RWPE2 (cell line): ENCODE measurements at regions not wholly inside any gene's neighbourhood (a gene's known extent, or its start where the extent isn't known, plus 50 kb on each side); places are given as distances from the start of the nearest gene placed in this dataset.

Experiments
- ATAC-seq: fragments of 200-7000 bp; cut with Tn5 transposase; 3 replicates; pipeline ENCODE4 v1.9.1; 2021; ENCODE audit warnings: low read depth
- DNase-seq: peaks from one replicate; pipeline ENCODE4 v3.0.0-alpha.2; 2020; ENCODE audit warnings: low spot score
- H3K27ac ChIP-seq: fragments of 450-650 bp; 2 replicates; pipeline ENCODE4 v1.5.1; 2017; ENCODE audit warnings: mild to moderate bottlenecking; ENCODE audit not compliant: poor library complexity, severe bottlenecking
- H3K27me3 ChIP-seq: fragments of 250-450 bp; sonication (Bioruptor Pico); 2 replicates; pipeline ENCODE4 v1.5.1; 2021; ENCODE audit warnings: mild to moderate bottlenecking, moderate library complexity; ENCODE audit not compliant: insufficient read depth, poor library complexity, severe bottlenecking
- H3K36me3 ChIP-seq: fragments of 250-450 bp; sonication (Bioruptor Pico); 2 replicates; pipeline ENCODE4 v1.5.1; 2020; ENCODE audit warnings: low read depth, mild to moderate bottlenecking, moderate library complexity
- H3K4me1 ChIP-seq: fragments of 250-450 bp; sonication (Bioruptor Pico); 2 replicates; pipeline ENCODE4 v1.5.1; 2021; ENCODE audit warnings: mild to moderate bottlenecking, moderate library complexity; ENCODE audit not compliant: insufficient read depth, poor library complexity, severe bottlenecking
- H3K4me3 ChIP-seq: fragments of 250-450 bp; sonication (Bioruptor Pico); 2 replicates; pipeline ENCODE4 v1.5.1; 2021; ENCODE audit warnings: mild to moderate bottlenecking, moderate library complexity; ENCODE audit not compliant: severe bottlenecking
- H3K9me3 ChIP-seq: fragments of 250-450 bp; sonication (Bioruptor Pico); 2 replicates; pipeline ENCODE4 v1.5.1; 2021; ENCODE audit warnings: mild to moderate bottlenecking, moderate library complexity; ENCODE audit not compliant: severe bottlenecking
- CTCF ChIP-seq: fragments of 450-650 bp; IDR thresholded peaks from one replicate; pipeline ENCODE4 v1.5.1; 2017; ENCODE audit warnings: mild to moderate bottlenecking, moderate library complexity; ENCODE audit not compliant: poor library complexity, severe bottlenecking

- DNase-seq (no peak), ATAC-seq (no peak)
- H3K36me3 ChIP-seq, result no peaks in the 10 kb centered on the region
- H3K27me3 ChIP-seq, result no peaks in the 10 kb centered on the region
- no peak overlapping the region for H3K4me3 ChIP-seq
- no peak for TF ChIP-seq CTCF
- no peaks in the 10 kb centered on the region for H3K4me1 ChIP-seq
- H3K27ac ChIP-seq, result no peak overlapping the region
- no peaks in the 10 kb centered on the region for H3K9me3 ChIP-seq
Observed at GRCh38 chr2:220002251-220002650, 374.8 kb downstream of the SLC4A3 start.

GRCh38 chr2:220002699-220003098 lies 375.3 kb downstream of the SLC4A3 start:
- no peaks in the 10 kb centered on the region for H3K9me3 ChIP-seq
- no peaks in the 10 kb centered on the region for H3K27me3 ChIP-seq
- H3K27ac ChIP-seq, result no peak overlapping the region
- DNase-seq (no peak), ATAC-seq (no peak)
- TF ChIP-seq CTCF, result no peak
- no peaks in the 10 kb centered on the region for H3K36me3 ChIP-seq
- no peaks in the 10 kb centered on the region for H3K4me1 ChIP-seq
- H3K4me3 ChIP-seq, result no peak overlapping the region

- DNase-seq (no peak), ATAC-seq (no peak)
- Histone ChIP-seq H3K36me3 (no peaks in the 10 kb centered on the region), H3K4me1 (no peaks in the 10 kb centered on the region), H3K27ac (no peak overlapping the region), H3K4me3 (no peak overlapping the region), H3K9me3 (no peaks in the 10 kb centered on the region), H3K27me3 (no peaks in the 10 kb centered on the region)
- no peak for TF ChIP-seq CTCF
Observed at GRCh38 chr2:220005362-220005761, 377.9 kb downstream of the SLC4A3 start.

GRCh38 chr2:220006152-220006621 lies 378.8 kb downstream of the SLC4A3 start:
- Histone ChIP-seq H3K4me1 (no peaks in the 10 kb centered on the region), H3K36me3 (no peaks in the 10 kb centered on the region), H3K4me3 (no peak overlapping the region), H3K9me3 (no peaks in the 10 kb centered on the region), H3K27me3 (no peaks in the 10 kb centered on the region), H3K27ac (no peak overlapping the region)
- no peak for DNase-seq
- no peak for TF ChIP-seq CTCF
- ATAC-seq, result no peak

- no peaks in the 10 kb centered on the region for H3K36me3 ChIP-seq
- no peaks in the 10 kb centered on the region for H3K27me3 ChIP-seq
- DNase-seq (no peak), ATAC-seq (no peak)
- no peak overlapping the region for H3K27ac ChIP-seq
- no peak overlapping the region for H3K4me3 ChIP-seq
- TF ChIP-seq CTCF, result no peak
- no peaks in the 10 kb centered on the region for H3K4me1 ChIP-seq
- no peaks in the 10 kb centered on the region for H3K9me3 ChIP-seq
Observed at GRCh38 chr2:220011859-220012258, 384.4 kb downstream of the SLC4A3 start.
